Panc1 (cell line): ENCODE measurements at regions not wholly inside any gene's neighbourhood (a gene's known extent, or its start where the extent isn't known, plus 50 kb on each side); places are given as distances from the start of the nearest gene placed in this dataset.

Source experiments
- ATAC-seq: fragments of 200-7000 bp; cut with Tn5 transposase; 2 replicates; pipeline ENCODE4 v1.9.1; 2020; ENCODE audit warnings: mild to moderate bottlenecking, moderate library complexity
- BruUV-seq: library from RNA; stranded (reverse); fragments of 400-500 nt; replicated peaks from 2 replicates; lab custom pipeline; 2021; lab: Mats Ljungman, UMichigan
- CTCF ChIA-PET: fragments of 300-600 bp; sonication (Branson Sonifier 250); formaldehyde crosslinking; loops from one replicate; lab custom pipeline; 2022; ENCODE audit warnings: antibody characterized with exemption; lab: Charles Lee
- POLR2A ChIA-PET: fragments of 300-600 bp; sonication (Branson Sonifier 250); formaldehyde crosslinking; loops from one replicate; lab custom pipeline; 2022; ENCODE audit warnings: antibody characterized with exemption; lab: Charles Lee
- DNase-seq: peaks from one replicate; pipeline ENCODE4 v3.0.0-alpha.2; 2010; ENCODE audit warnings: low read depth, low spot score
- H3K27ac ChIP-seq: 2 replicates; pipeline ENCODE4 v1.5.1; 2011; ENCODE audit warnings: mild to moderate bottlenecking, low read length, inconsistent platforms
- H3K27me3 ChIP-seq: fragments of 200-500 bp; sonication (Bioruptor generic); 2 replicates; pipeline ENCODE4 v1.6.0; 2014; ENCODE audit warnings: low read length, inconsistent platforms; ENCODE audit not compliant: control insufficient read depth, insufficient read depth
- H3K36me3 ChIP-seq: fragments of 200-500 bp; sonication (Bioruptor generic); 2 replicates; pipeline ENCODE4 v1.5.1; 2014; ENCODE audit warnings: inconsistent platforms, mild to moderate bottlenecking, low read length, moderate library complexity; ENCODE audit not compliant: control insufficient read depth, insufficient read depth
- H3K4me1 ChIP-seq: 2 replicates; pipeline ENCODE4 v1.5.1; 2011; ENCODE audit warnings: inconsistent platforms, mild to moderate bottlenecking, low read length, moderate library complexity; ENCODE audit not compliant: control insufficient read depth, insufficient read depth
- H3K4me3 ChIP-seq, 2 experiments: 2 replicates each; pipeline ENCODE4 v1.5.1; 2011 to 2012; ENCODE audit warnings: low read depth in 2 of 2, low read length in 2 of 2, mild to moderate bottlenecking in 2 of 2, inconsistent platforms in 1 of 2, moderate library complexity in 1 of 2
- H3K9me3 ChIP-seq: fragments of 200-500 bp; sonication (Bioruptor generic); 2 replicates; pipeline ENCODE4 v1.5.1; 2014; ENCODE audit warnings: low read depth, mild to moderate bottlenecking, inconsistent platforms, low read length, moderate library complexity; ENCODE audit not compliant: control insufficient read depth, insufficient read depth
- CTCF ChIP-seq: fragments of 450-650 bp; IDR thresholded peaks from 2 replicates; pipeline ENCODE4 v1.5.1; 2017; ENCODE audit warnings: mild to moderate bottlenecking
- POLR2AphosphoS5 ChIP-seq: IDR thresholded peaks from 2 replicates; pipeline ENCODE4 v1.6.1; 2012; ENCODE audit warnings: mild to moderate bottlenecking, low read depth, low read length, moderate library complexity
- REST ChIP-seq, 2 experiments: IDR thresholded peaks; 2 replicates each; pipeline ENCODE4 v1.6.1; 2011 to 2012; ENCODE audit warnings: low read depth in 2 of 2, control low read depth in 1 of 2, low read length in 1 of 2, mild to moderate bottlenecking in 1 of 2, moderate library complexity in 1 of 2; ENCODE audit not compliant: insufficient read depth in 1 of 2
- SIN3A ChIP-seq: IDR thresholded peaks from 2 replicates; pipeline ENCODE4 v1.6.1; 2012; ENCODE audit warnings: low read depth, mild to moderate bottlenecking, low read length, moderate library complexity, borderline replicate concordance; ENCODE audit not compliant: insufficient read depth
- TCF7L2 ChIP-seq: IDR thresholded peaks from 2 replicates; pipeline ENCODE4 v1.6.1; 2011; ENCODE audit warnings: mild to moderate bottlenecking, low read depth, low read length, inconsistent platforms
- in situ Hi-C: cut with HindIII; loops from 2 replicates; pipeline ENCODE4 v1.10.0; 2016; ENCODE audit warnings: low sequenced_read_pairs, low pct_unique_long_range_greater_than_20kb
- intact Hi-C: fragments of 100-400 bp; cut with micrococcal nuclease; formaldehyde crosslinking; loops from one replicate; pipeline ENCODE4 v1.10.0; 2022; ENCODE audit not compliant: unreplicated experiment

GRCh38 chr6:105763866-105764265 lies 322.3 kb upstream of the PRDM1 start:
- Histone ChIP-seq H3K36me3 (no peaks in the 10 kb centered on the region), H3K9me3 (no peaks in the 10 kb centered on the region), H3K27me3 (no peaks in the 10 kb centered on the region), H3K4me1 (no peaks in the 10 kb centered on the region), H3K4me3 (no peak overlapping the region), H3K27ac (no peak overlapping the region)
- intact Hi-C loops: no loop called here
- in situ Hi-C loops: no loop called here
- ATAC-seq: no peak
- TF ChIP-seq POLR2AphosphoS5 (no peak), CTCF (no peak)
- CTCF ChIA-PET: no interaction called here
- BruUV-seq: no TSS peak
- POLR2A ChIA-PET: no interaction called here
- DNase-seq: no peak

GRCh38 chr6:105760746-105761145 lies 325.4 kb upstream of the PRDM1 start:
- no peak overlapping the region for H3K4me3 ChIP-seq
- no TSS peak for BruUV-seq
- no peak for ATAC-seq
- in situ Hi-C loops: no loop called here
- CTCF ChIA-PET: no interaction called here
- H3K27me3 ChIP-seq: no peaks in the 10 kb centered on the region
- POLR2A ChIA-PET: no interaction called here
- no peaks in the 10 kb centered on the region for H3K9me3 ChIP-seq
- DNase-seq: no peak
- TF ChIP-seq CTCF (no peak), POLR2AphosphoS5 (no peak), TCF7L2 (no peak), REST (IDR thresholded peaks at IDR 0.05; ENCODE audit: insufficient read depth in 1 of 2, low read depth in 2 of 2, low read length in 1 of 2) (no peak), SIN3A (no peak)
- intact Hi-C loops: no loop called here
- no peaks in the 10 kb centered on the region for H3K36me3 ChIP-seq
- H3K4me1 ChIP-seq: no peaks in the 10 kb centered on the region
- no peak overlapping the region for H3K27ac ChIP-seq
